Activated CD8-positive, alpha-beta memory T cell treated with anti-CD3 and anti-CD28 coated beads, Interleukin-2, amount 50 U/mL, for 48 hours (primary cell): ENCODE measurements at regions not wholly inside any gene's neighbourhood (a gene's known extent, or its start where the extent isn't known, plus 50 kb on each side); places are given as distances from the start of the nearest gene placed in this dataset.

Source experiments
- DNase-seq: peaks from one replicate; pipeline ENCODE4 v3.0.0-alpha.2; 2020

DNA sequence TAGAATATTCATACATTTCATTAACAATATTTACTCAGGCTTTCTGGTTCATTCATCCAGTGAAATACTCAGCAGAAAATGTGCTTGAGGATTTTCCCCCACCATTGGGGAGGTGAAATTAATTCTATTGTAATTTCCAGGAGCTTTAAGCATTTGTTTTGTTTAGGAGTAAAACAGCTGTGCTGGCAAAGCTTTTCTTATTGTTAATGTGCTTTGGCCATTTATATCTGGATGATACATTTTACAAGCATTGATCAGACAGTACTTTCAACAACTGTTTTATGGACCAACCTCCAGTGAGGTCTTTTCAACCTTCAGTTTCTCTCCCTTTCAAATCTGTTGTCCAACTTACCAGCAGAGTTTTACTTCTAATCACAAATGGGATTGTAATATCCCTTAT, 672.4 kb downstream of the CDH11 start:
- no peak for DNase-seq

DNA sequence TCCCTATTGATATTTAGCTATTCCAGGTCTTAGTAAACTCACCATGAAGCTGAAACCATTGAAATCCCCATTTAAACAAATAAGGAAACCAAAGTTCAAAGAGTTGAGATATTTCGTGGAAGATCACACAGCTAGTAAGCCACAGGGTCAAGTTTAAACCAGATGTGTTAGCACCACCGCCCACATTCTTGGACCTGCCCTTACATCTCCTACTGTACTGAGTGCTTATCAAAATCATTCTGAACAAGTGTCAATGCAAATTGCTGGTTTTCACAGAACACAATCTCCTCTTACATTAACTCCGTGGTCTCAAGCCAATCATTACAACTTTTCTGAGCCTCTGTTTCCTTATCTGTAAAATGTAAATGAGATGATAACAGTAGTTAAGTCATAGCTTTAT, 676.2 kb downstream of the CDH11 start:
- no peak for DNase-seq

DNA sequence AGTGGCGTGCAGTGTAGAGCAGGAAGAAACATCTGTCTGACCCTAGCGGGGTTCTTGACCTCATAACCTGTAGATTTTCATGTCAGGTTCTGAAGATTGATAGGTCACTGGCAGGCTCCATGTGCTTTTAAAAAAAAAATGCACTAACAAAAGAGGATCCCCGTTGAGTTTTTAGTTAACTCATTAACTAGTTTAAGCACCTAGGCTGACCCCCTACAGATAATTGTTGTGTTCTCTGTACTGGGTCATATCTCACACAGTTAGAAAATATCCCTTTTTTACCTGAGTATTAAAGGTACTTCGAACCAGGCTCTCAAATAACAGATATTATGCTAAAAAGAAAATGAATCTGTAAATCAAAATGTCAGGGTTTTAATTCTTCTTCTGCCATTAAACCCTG, 676.6 kb downstream of the CDH11 start:
- no peak for DNase-seq

DNA sequence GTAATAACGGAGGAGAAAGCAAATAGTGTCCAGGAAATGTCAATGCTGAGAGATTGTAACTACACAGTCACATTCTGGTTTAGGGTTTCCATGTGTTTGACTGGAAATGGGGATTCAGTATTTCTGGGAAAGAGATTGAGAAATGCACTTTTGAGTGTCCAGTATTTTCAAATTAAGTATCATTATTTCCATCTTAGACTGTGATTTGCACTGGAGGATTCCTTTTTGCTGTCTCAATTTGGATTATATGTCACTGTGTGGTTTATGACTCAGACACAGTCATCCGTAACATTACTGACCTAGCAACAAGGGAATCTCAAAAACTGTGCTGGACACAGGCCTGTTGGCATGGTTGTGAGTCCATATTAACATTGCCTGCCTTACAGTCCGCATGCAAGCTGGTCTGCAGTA, 681.4 kb downstream of the CDH11 start:
- DNase-seq = no peak

DNA sequence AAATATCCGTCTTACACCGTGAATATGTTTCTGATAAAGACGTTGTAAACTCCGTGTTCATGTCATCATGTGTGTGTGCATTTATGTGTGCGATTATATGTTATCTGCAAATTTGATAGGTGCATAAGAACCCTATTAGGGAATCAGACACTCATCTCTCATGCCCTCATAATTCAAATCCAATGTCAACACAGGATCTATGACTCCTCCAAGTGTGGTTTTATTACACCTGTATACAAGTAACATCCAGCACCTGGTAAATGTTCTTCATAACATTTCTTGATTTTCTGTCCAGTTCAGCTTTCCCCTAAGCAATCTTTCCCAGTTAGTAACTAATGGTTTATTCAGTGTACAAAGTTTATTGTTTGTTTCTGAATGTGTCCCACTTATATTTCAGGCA, 681.9 kb downstream of the CDH11 start:
- DNase-seq = no peak

DNA sequence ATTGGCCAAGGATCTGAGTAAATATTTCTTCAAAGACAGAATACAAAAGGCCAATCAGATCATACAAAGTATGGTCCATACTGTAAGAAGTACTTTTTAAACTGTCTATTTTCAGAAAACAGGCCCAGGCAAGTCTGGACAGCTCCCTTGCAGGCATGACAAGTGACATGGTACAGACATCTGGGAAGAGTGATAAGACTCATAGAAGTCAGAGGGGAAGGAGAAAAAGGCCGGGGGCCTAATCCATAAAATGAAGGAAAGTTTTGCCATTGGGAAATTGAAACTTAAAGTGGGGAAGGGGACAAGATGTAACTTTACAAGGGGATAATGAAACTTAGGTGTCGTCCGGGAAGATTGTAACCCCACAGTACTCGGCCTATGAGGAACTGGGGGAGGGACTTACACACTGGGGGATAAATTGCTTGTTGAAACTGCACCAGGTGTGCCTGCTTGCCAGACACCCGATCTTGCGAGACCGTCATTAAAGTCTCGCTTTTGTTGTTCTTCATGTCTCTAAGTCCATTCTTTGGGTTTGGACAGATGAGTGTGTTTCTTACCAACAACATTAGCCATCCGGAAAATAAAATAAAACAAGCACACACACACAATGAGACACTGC, 684.0 kb downstream of the CDH11 start:
- DNase-seq = no peak

DNA sequence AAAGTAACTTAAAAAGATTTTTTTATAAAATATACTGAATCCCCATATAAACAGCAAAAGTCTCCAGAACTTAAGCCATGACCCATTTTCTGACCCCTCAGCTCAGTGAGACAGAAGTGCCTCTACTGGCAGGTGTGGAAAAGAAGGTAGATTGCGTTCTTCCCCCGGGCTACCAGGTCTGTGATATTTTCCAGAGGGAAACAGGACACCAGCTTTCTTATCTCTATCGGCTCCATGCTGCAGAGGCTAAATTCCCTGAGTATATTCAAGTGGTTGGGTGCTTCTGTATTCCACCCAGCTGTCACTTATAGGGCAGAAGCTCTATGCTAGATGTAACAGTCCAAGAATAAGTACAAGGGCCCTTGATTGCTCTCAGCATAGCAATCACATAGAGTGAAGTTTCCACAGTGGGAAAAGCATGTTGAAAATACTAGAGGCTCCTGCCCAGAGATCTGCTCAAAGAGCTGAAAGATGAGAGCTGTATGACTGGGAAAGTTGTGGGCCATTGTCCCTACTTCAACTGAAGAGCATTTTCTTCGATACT, 687.3 kb downstream of the CDH11 start:
- DNase-seq = no peak

DNA sequence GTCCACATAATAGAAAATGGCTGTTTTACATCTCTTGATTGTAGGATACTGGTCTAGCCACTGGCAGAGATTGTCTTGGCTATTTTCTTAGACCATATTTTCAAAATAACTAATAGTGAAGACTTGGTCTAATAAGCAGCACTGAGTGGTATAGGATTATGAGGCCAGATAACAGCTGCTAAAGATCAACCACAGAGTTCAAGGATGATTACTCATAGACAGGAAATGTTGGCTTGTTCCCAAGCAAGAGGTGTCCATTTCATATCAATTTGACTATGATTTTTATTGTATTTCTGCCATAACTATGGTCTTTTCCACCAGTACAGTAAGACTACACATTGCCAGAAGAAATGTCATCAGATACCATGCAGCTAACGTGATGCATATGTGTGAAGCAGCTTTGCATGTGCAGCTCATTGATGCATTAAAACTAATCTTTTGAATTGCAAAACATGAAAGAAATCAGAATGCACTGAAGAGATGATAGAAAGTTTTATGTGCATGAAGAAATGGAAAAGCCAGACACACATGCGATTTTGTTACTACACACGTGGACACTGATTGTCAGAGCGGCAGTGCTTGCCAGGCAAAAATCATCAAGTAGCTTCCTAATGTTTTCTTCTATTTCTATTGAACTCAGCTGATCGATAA, 693.3 kb downstream of the CDH11 start:
- DNase-seq = no peak

DNA sequence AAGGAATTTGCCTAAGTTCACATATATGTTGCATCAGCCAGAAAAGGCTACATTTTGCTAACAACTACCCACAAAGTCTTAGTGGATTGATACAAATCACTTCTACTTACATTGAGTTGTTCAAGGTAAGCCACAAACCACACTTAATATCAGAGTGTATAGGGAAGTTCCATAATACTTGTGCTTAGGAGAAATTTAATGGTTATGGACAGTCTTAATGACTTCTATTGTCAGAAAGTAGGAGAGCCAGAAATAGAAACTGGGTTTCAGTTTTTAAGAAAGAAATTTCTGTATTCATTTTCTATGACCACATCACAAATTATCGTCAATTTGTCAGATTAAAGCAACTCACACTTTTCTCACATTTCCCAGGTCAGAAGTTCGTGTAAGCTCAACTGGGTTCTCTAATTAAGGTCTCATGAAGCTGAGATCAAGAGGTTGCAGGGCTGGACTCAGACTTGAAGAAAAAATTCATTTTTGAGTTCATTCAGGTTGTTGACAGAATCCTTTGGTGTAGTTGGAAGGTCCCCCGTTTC, 695.7 kb downstream of the CDH11 start:
- DNase-seq = no peak

DNA sequence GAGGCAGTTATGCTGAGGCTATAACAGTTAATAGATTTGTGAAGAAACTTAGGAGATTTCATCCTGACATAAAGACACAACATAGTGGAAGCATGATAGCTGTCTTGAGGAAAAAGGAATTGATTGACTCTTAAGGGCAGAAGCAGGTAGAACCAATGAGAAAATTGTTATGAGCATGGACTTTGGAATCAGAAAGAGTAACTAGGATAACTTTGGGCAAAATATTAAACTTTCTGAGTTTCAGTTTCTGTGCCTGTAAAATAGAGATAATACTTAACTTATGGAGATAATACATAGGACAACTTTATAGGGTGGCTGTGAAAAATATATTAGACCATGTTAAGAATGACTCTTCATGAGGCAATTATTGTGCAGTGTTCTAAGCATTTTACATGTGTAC, 696.5 kb downstream of the CDH11 start:
- DNase-seq = no peak

DNA sequence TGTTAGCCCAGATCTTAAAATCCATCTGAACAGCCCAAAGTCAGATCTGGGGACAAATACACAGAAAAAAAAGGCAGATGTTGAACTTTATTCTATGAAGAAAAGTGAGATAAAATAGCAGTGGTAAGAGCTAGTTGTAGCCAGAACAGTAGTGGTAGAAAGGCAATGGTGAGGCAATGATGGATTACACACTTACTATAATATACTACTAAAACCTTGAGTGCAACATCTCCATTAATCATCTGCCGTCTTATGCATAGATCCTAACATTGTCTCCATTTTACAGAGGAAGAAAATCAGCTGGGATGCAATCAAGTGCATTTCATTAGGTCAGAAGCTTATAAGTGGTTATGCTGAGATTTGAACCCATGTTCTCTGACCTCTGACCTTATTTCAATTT, 699.6 kb downstream of the CDH11 start:
- no peak for DNase-seq

DNA sequence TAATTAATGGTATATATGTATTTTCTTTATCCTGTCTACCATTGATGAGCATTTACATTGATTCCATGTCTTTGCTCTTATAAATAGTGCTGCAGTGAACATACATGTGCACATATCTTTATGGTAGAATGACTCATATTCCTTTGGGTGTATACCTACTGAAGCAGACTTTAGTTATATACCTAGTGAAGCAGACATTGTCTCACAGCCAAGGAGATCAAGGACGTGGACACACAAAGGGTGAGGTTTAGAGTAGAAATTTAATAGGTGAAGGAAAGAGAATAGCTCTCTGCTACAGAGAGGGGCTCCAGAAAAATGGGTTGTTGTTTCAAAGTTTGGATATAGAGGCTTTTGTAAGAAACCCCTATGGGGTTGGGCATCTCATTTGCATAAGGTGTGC, 700.3 kb downstream of the CDH11 start:
- DNase-seq = no peak

DNA sequence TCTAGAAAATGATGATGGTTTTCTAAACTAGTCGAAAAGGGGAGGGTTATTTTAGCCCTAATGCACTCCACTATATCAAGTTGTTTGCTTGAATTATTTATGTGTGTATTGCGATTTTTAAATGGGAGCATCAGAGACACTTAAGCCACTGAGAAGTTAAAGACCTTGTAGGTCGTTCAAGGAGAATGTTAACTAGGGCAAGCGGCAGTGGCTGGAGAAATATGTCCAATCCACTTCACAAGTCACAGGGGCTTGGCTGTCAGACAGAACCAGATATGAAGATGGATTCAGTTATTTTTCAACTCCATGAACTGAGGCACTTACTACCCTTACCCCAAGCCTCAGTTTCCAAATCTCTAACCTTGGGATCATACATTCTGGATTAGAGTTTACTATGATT, 702.0 kb downstream of the CDH11 start:
- DNase-seq = no peak

DNA sequence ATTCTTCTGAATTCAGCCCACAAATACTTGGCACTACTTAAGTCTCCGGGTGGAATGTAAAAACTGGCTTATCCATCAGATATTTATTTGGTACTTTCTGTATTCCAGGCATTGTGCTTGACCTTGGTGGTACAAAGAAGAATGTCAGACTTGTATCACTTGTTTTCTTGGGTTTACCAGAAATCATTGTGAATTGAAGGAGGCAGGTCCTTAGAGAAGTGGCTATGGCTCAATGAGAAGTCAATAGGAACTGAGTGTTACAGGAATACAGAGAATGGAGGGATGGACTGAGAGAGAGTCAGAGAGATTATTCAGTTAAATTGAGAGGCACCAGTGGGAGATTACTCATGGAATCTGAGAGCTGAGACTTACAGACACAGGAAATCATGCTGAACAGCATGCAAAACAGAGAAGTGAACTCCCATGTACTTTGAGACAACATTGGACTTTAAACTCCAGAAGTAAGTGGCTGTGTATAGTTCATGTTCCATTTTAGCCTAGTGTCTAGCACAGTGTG, 704.1 kb downstream of the CDH11 start:
- DNase-seq = no peak

DNA sequence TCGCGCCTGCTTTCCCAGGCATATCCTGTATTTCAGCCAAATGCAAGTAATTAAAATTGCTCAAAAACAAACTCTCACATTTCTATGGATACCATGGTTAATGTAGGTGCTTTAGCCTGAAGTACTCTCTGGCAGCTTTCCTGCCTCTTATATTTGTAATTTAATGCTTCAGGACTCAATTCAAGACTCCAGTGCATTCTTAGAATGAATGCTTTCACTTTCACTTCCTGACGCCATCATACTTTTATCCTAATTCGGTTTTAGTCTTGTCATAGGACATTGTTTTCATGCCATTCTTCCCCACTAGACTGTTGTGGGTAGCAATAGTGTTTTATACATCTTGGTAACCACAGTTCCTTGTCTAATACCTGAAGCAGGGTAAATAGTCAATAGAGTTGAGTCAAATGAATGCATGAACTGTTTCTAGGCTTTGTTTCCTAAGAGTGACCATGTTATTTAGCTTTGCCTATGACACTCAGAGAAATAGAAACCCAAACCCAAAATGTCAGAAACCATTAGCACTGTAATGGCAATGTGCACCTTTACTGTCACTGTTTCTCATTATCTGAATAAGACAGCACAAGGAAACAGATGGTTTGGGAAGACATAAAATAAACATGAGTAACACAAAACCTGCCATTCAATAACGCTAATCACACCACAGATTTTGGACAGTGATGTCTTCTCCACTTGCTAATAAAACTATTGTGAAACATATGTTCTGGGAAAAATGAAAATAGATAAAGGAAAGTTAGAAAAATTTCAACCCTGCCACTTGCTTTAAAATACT, 705.5 kb downstream of the CDH11 start:
- DNase-seq = no peak

DNA sequence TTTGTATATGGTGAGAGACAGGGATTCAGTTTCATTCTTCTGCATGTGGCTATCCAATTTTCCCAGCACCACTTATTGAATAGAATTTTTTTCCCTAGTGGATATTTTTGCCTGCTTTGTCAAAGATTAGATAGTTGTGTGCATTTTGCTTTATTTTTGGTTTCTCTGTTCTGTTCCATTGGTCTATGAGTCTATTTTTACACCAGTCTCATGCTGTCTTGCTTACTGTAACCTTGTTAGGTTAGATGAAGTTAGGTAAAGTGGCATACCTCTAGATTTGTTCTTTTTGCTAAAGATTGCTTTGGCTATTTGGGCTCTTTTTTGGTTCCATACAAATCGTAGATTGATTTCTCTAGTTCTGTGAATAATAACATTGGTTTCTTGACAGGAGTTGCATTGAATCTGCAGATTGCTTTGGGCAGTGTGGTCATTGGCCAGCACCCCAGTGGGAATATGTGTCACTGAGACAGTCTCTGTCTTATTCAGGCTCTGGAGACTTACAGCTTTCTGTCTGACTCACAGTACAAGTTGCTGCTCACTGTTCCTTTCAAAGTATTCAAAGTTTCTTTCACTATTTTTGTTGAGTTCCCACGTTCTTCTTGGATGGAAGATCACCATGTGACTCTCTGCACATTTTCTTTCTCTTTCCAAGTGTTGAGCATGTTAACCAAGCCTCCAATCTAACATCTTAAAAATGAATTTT, 709.1 kb downstream of the CDH11 start:
- no peak for DNase-seq

DNA sequence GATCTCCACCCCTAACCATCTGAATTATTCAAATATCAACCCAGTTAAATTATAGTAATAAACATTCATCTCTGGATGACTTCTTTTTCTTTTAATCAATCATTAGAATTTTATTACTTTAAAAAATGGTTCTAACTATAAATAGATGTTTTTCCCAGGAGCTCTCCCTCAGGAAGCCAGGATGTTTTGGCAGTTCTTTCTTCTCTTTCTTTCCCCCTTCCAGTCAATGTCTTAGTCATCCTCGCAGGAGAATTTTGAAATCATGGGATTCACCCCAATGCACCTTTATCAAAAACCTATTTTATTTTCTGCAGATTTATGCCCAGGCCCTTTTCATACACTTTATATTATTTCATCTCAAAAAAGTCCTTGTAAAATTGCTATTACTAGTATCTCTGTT, 711.6 kb downstream of the CDH11 start:
- no peak for DNase-seq

DNA sequence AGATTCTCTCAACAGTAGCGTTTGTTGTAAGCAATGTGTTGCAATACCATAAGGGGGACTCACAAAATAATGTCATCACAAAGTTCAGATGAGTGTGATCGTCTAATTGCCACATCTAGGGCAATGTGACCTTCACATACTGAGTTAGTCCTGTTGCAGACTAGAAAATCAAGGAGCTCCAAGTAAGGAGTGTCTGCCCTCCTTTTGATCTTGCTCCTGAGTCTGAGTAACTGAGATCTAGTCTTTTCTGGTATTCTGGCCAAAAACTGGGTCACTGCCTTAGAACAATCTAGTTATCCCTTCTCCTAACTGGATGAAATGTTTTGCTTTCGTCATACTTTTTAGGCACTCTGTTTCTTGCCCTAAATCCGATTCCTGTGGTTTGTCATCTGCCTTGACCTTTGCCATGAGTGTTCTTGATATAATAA, 712.1 kb downstream of the CDH11 start:
- DNase-seq = no peak

DNA sequence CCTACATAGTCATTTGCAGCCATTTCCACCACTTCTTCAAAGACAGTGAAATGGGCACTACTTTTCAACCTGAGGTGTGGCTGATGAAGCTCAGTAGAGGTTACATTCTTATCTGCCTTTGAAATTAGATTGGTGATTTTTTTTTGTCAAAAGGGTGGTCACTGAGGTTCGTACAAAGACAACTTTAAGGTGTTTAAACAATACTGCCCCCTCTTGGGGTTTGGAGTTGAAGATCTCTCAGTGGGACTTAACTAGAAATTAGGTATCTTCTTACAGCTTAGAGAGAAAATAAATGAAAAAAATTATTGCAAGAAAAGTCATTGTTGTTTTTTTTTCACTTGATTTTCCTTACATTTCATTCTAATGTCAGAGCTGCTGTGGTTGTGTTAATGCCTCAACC, 713.2 kb downstream of the CDH11 start:
- DNase-seq = no peak

DNA sequence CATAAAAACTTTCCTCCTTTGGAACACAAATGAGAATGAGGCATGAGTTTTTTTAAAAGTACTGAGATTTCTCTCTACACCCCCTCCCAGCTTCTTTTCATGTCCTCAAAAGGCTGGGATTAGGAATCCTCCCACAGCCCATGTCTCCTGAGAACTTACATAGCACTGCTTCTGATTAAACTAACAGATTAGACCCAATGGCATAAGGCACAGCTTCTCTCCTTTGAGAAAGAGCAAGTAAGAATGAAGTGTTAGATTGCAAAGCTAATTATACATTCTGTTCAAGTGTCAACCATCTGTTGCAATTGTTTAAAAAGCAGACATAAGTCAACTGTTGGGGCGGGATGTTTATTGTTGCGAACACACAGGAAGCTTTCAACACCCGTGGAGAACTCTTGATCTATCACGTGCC, 715.1 kb downstream of the CDH11 start:
- no peak for DNase-seq

DNA sequence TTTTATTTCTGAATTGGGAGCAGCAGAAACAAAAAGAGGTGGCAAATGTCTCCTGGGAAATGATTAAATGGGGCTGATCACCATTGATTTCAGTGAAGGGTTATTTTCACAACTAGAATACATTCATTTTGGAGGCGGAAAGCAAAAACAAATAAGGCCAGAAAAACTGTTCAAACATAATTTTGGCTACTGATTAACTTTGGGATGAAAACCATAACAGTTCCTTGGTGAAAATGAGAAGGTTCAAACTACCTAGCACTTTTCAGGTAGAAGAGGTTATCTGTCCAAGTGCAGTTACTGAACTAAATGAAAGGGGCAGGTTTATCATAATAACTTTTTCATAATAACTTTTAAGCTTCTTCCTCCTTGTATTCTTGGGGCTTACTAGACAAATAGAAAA, 718.5 kb downstream of the CDH11 start:
- no peak for DNase-seq

DNA sequence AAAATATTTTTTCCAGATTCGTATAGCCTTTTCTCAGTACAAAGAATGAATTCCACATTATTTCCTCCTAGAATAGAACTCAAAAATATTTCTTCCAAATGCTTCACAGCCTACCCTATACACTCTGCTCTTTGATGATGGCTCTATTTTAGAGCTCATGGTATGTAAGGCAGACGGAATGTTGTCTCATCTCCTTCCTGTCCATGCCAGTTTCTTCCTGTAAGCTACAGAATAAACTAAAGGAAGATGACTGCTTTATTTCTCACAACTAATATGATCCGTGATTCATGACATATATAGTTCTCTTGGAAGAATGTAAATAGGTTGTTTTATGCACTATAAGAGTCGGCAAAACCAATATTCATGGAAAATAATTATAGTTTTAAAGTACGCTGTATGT, 723.1 kb downstream of the CDH11 start:
- DNase-seq = no peak

DNA sequence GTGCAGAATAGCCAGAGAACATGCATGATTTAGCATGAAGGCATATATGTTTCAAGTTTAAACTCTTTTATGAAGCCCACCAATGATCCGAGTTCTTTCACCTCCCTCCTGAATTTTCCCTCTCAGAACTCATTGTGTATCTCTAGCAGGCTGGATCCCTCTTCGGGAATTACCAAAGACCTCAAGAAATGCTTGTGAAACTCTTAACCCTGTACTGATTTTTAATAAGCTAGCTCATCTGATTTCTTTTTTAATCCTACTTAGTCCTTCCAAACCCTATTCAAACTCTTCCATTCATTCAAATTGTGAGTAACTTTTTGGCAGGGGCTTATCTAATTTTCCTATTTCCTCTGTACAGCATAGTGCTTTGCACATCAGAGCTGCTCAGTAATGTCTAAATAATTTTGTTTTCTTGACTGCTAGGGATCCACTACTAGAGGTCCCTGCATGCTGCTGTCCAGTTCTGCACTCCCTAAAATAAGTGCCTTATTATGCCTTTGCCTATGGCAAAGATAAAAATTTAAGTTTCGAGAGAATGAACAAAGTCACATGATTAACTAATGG, 723.8 kb downstream of the CDH11 start:
- no peak for DNase-seq
